Duodenal mucosa (tissue), 2 donors: ENCODE measurements at regions not wholly inside any gene's neighbourhood (a gene's known extent, or its start where the extent isn't known, plus 50 kb on each side); places are given as distances from the start of the nearest gene placed in this dataset.

ENCODE experiments used
- H3K27ac ChIP-seq: one replicate; pipeline ENCODE4 v1.7.0; 2013; ENCODE audit warnings: low read depth, low read length
- H3K27me3 ChIP-seq, 2 donors: one replicate each; pipeline ENCODE4 v1.7.0; 2013; ENCODE audit warnings: low read length in 2 of 2, control low read depth in 1 of 2; ENCODE audit not compliant: insufficient read depth in 2 of 2, control insufficient read depth in 1 of 2
- H3K36me3 ChIP-seq, 2 donors: one replicate each; pipeline ENCODE4 v1.7.0; 2013; ENCODE audit warnings: low read length in 2 of 2, control low read depth in 1 of 2; ENCODE audit not compliant: insufficient read depth in 2 of 2, control insufficient read depth in 1 of 2
- H3K4me1 ChIP-seq, 2 donors: one replicate each; pipeline ENCODE4 v1.7.0; 2013; ENCODE audit warnings: low read length in 2 of 2, control low read depth in 1 of 2; ENCODE audit not compliant: insufficient read depth in 2 of 2, control insufficient read depth in 1 of 2
- H3K4me3 ChIP-seq, 2 donors: one replicate each; pipeline ENCODE4 v1.7.0; 2013; ENCODE audit warnings: low read length in 2 of 2, low read depth in 1 of 2
- H3K9ac ChIP-seq, 2 donors: one replicate each; pipeline ENCODE4 v1.7.0; 2013; ENCODE audit warnings: low read length in 2 of 2, low read depth in 1 of 2
- H3K9me3 ChIP-seq, 2 donors: one replicate each; pipeline ENCODE4 v1.7.0; 2013; ENCODE audit warnings: low read length in 2 of 2, control low read depth in 1 of 2; ENCODE audit not compliant: control insufficient read depth in 1 of 2

- Histone ChIP-seq H3K9ac (no peak overlapping the region), H3K27me3 (no peaks in the 10 kb centered on the region), H3K4me1 (no peaks in the 10 kb centered on the region), H3K9me3 (no peaks in the 10 kb centered on the region), H3K4me3 (no peak overlapping the region), H3K27ac (no peak overlapping the region), H3K36me3 (no peaks in the 10 kb centered on the region)
These were observed 518.9 kb downstream of the SHQ1 start for GRCh38 chr3:72329354-72329753.

DNA sequence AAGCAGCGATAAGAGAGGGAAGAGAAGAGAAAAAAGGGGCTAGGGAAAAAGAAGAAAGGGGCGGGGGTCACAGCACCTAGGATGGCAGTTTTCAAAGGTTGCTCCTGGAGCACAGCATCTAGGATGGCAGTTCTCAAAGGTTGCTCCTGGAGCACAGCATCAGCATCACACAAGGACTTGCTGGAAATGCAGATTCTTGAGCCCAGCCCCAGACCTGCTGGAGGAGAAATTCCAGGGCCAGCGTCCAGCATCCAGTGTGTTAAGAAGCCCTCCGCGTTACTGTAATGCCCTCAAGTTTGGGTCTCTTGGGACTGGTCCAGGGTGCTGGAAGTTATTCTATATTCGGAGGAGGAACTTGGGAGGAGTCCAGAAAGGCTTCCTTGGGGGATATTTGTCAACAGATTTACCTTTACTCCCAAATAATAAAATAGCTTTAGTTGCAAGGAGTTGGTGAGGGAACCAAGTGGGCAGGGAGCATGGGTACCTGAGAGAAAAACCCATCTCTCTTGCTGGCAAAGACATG lies 519.4 kb downstream of the SHQ1 start:
- Histone ChIP-seq H3K36me3 (no peaks in the 10 kb centered on the region), H3K27ac (no peak overlapping the region), H3K27me3 (no peaks in the 10 kb centered on the region), H3K9me3 (no peaks in the 10 kb centered on the region), H3K4me1 (no peaks in the 10 kb centered on the region), H3K4me3 (no peak overlapping the region), H3K9ac (no peak overlapping the region)

DNA sequence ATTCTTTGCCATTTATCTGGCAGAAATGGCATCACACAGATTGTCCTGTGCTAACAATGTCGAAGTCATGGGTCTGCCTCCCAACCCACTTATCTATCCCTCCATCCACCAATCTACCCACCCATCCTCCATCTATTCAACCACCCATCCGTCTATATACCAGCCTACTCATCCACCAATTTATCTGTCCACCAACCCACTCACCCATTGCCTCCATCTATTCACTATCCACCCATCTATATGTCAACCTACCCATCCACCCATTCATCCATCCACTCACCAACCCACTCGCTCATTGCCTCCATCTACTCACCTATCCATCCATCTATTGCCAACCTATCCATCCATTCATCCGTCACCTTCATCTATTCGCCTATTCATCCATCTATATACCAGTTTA lies 521.2 kb downstream of the SHQ1 start:
- Histone ChIP-seq H3K27ac (no peak overlapping the region), H3K4me3 (no peak overlapping the region), H3K9ac (no peak overlapping the region), H3K9me3 (no peaks in the 10 kb centered on the region), H3K27me3 (no peaks in the 10 kb centered on the region), H3K4me1 (no peaks in the 10 kb centered on the region), H3K36me3 (no peaks in the 10 kb centered on the region)

DNA sequence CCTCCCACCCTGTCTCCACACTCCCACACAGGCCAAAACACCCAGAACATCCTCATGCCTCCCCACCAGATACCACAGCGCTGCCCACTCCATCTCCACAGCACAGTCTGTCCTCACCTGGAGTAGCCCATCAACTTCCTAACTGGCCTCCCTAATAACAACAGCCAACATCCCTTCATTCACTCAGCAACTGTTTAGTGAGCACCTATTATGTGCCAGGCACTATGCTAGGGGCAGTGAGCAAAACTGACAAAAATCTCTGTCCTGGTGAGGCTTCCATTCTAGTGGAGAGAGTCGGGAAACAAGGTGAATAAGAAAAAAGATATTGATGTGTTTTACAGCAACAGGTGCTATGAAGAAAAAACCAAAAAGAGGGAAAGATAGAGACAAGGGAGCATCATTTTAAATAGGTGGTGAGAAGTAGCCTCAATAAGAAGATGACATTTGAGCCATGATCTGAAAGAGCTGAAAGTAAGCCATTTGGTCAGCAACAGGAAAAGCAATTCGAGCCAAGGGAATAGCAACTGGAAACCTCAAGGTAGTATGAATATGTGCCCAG lies 523.9 kb downstream of the SHQ1 start:
- Histone ChIP-seq H3K27me3 (no peaks in the 10 kb centered on the region), H3K9ac (no peak overlapping the region), H3K4me1 (no peaks in the 10 kb centered on the region), H3K36me3 (no peaks in the 10 kb centered on the region), H3K9me3 (no peaks in the 10 kb centered on the region), H3K4me3 (no peak overlapping the region), H3K27ac (no peak overlapping the region)

GRCh38 chr3:72323773-72324172 lies 524.5 kb downstream of the SHQ1 start:
- no peaks in the 10 kb centered on the region for H3K36me3 ChIP-seq
- no peaks in the 10 kb centered on the region for H3K9me3 ChIP-seq
- no peak overlapping the region for H3K4me3 ChIP-seq
- H3K27me3 ChIP-seq = no peaks in the 10 kb centered on the region
- H3K9ac ChIP-seq = no peak overlapping the region
- H3K4me1 ChIP-seq = no peaks in the 10 kb centered on the region
- no peak overlapping the region for H3K27ac ChIP-seq

- Histone ChIP-seq H3K4me1 (no peaks in the 10 kb centered on the region), H3K9ac (no peak overlapping the region), H3K4me3 (no peak overlapping the region), H3K27me3 (no peaks in the 10 kb centered on the region), H3K36me3 (no peaks in the 10 kb centered on the region), H3K27ac (no peak overlapping the region), H3K9me3 (no peaks in the 10 kb centered on the region)
These were observed 525.8 kb downstream of the SHQ1 start for GRCh38 chr3:72322264-72322976.

GRCh38 chr3:72320955-72321303 lies 527.3 kb downstream of the SHQ1 start:
- no peaks in the 10 kb centered on the region for H3K9me3 ChIP-seq
- H3K4me1 ChIP-seq = no peaks in the 10 kb centered on the region
- H3K36me3 ChIP-seq = no peaks in the 10 kb centered on the region
- H3K27me3 ChIP-seq = no peaks in the 10 kb centered on the region
- H3K27ac ChIP-seq = no peak overlapping the region
- H3K4me3 ChIP-seq = no peak overlapping the region
- no peak overlapping the region for H3K9ac ChIP-seq

DNA sequence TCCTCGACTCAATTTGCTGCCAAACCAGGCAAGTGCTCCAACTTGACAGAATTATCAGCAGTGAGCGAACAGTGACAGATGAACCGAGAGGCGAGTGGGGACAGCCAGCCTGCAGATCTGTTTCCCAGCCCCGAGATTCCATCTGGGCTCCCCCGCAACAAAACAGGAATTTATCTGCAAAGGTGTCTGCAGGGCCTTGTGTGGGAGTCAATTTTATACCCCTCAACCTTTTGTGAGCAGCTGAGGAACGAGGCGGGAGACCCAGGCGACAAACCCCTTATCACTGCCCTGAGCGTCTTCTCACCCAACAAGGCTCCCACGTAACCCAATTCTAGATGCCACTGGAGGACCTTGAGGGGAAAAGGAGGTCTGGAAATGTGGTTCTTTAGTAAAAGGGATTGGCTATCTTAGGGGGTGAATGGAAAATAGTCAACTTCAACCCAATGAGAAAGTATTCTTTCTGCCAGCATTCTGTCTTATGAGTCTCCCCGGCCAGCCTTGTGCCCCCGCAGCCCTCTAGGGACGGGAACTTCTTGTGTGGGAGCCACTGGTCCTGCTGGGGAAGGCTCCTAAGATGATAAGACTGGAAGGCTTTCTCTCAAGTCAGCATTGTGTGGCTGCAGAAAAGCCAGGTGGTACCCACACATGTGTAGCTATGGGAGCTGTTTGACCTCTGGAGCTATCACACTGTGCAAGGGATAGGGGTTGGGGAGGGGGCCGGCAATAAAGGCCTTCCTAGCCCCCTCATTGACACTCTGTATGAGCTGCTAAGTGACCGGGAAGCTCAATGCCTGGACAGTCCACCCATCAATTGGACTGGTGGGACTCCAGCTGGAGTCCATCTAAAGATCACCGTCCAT lies 527.9 kb downstream of the SHQ1 start:
- no peaks in the 10 kb centered on the region for H3K27me3 ChIP-seq
- no peak overlapping the region for H3K27ac ChIP-seq
- H3K4me1 ChIP-seq = no peaks in the 10 kb centered on the region
- H3K9ac ChIP-seq = no peak overlapping the region
- H3K9me3 ChIP-seq = no peaks in the 10 kb centered on the region
- no peak overlapping the region for H3K4me3 ChIP-seq
- H3K36me3 ChIP-seq = no peaks in the 10 kb centered on the region

DNA sequence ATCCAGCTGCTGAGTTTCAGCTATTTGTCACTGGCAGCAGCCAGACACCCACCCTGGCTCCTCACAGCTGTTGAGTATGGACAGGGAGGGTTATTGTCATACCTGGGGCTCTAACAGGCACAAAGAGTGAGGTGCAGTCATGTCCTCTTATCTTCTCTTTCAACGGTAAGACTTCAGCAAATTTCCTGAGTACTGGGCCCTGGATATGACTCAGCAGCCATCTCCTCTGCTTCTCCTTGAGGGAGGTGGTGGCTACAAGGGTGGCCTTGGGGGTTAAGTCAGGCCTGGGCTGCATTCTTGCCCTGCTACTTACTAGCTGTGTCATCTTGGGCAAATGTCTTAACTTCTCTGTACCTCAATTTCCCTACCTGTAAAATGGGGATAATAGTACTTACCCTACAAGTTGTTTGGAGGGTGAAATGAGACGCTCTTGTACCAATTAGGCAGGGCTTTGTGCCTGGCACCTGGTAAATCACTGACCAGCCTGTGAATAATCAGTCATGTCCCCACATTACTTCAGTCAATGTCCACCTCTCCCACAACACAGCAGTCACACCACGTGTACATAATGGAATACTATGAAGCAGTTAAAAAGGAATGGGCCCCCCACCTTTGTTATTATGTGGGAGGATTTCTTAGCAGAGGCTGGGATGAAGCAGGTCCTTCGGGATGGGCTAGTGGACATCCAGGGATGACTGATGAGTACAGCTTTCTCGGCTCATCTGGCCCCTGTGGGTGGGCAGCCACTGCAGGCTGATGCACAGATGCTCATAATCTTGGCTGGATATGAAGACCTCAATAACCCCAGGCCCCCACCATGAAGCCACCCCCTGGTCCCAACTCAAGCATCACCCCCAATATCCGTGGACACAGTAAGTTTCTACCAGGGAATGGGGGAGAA lies 528.8 kb downstream of the SHQ1 start:
- Histone ChIP-seq H3K27ac (no peak overlapping the region), H3K9me3 (no peaks in the 10 kb centered on the region), H3K4me1 (no peaks in the 10 kb centered on the region)

More for the DNA sequence above, 528.8 kb downstream of the SHQ1 start:
- no peak overlapping the region for H3K4me3 ChIP-seq
- no peaks in the 10 kb centered on the region for H3K27me3 ChIP-seq
- no peak overlapping the region for H3K9ac ChIP-seq
- no peaks in the 10 kb centered on the region for H3K36me3 ChIP-seq
